Smooth muscle cell (in vitro differentiated cells): ENCODE measurements at regions not wholly inside any gene's neighbourhood (a gene's known extent, or its start where the extent isn't known, plus 50 kb on each side); places are given as distances from the start of the nearest gene placed in this dataset.

Experiments used
- DNase-seq: peaks from one replicate; lab custom pipeline; 2025; ENCODE audit not compliant: unreplicated experiment; lab: John Stamatoyannopoulos, UW
- H2AFZ ChIP-seq: fragments of 200-600 bp; sonication (generic); 2 replicates; pipeline ENCODE4 v1.6.0; 2016; ENCODE audit warnings: antibody characterized with exemption, low read depth, mild to moderate bottlenecking
- H3F3A ChIP-seq: fragments of 200-600 bp; sonication (generic); 2 replicates; pipeline ENCODE4 v1.6.0; 2017; ENCODE audit warnings: antibody characterized with exemption, low read depth
- H3K27ac ChIP-seq: fragments of 200-600 bp; sonication (generic); 2 replicates; pipeline ENCODE4 v1.5.1; 2016; ENCODE audit warnings: low read depth, mild to moderate bottlenecking
- H3K27me3 ChIP-seq: fragments of 200-600 bp; sonication (generic); 2 replicates; pipeline ENCODE4 v1.6.1; 2016; ENCODE audit warnings: low read depth, mild to moderate bottlenecking
- H3K36me3 ChIP-seq: fragments of 200-600 bp; sonication (generic); 2 replicates; pipeline ENCODE4 v1.5.1; 2016; ENCODE audit warnings: low read depth
- H3K4me1 ChIP-seq: fragments of 200-600 bp; sonication (generic); 2 replicates; pipeline ENCODE4 v1.5.1; 2016; ENCODE audit warnings: low read depth
- H3K4me2 ChIP-seq: fragments of 200-600 bp; sonication (generic); 2 replicates; pipeline ENCODE4 v1.6.0; 2016; ENCODE audit warnings: mild to moderate bottlenecking
- H3K4me3 ChIP-seq: fragments of 200-600 bp; sonication (generic); 2 replicates; pipeline ENCODE4 v1.5.1; 2016; ENCODE audit warnings: mild to moderate bottlenecking
- H3K79me2 ChIP-seq: fragments of 200-600 bp; sonication (generic); 2 replicates; pipeline ENCODE4 v1.6.0; 2016; ENCODE audit warnings: low read depth, mild to moderate bottlenecking
- H3K9ac ChIP-seq: fragments of 200-600 bp; sonication (generic); 2 replicates; pipeline ENCODE4 v1.6.0; 2016; ENCODE audit warnings: low read depth
- H3K9me3 ChIP-seq: fragments of 200-600 bp; sonication (generic); replicated peaks from 2 replicates; pipeline ENCODE4 v1.5.1; 2016; ENCODE audit warnings: low read depth
- H4K20me1 ChIP-seq: fragments of 200-600 bp; sonication (generic); 2 replicates; pipeline ENCODE4 v1.6.0; 2016; ENCODE audit warnings: low read depth
- WGBS: methylation state at CpG from one replicate; pipeline ENCODE4 v1.1.7; 2016; ENCODE audit warnings: low lambda C conversion rate; 5-methylcytosine and 5-hydroxymethylcytosine counted together
- TF ChIP-seq, protein P1 (sequence below): fragments of 200-600 bp; sonication (generic); IDR thresholded peaks from 2 replicates; pipeline ENCODE4 v1.5.1; 2017; ENCODE audit warnings: borderline replicate concordance, mild to moderate bottlenecking, antibody characterized with exemption; ENCODE audit not compliant: insufficient read depth, poor library complexity, severe bottlenecking

DNA sequence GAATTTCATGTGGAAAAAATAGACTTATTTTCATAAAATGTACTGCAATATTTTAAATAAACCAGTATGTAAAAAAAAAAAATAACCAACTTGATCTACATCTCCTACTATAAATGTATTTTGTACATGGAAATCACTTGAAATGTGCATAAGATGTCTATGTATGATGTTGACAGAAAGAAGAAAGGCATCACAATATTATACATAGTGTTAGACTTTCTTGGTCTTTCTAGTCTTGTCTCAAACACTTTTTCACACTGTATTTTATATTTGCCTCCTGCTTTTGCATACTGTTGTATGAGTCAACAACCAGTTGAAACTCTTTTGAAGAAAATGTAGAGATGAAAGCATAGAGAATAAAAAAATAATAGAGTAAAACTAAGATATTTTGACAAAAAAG lies 352.4 kb upstream of the MGAT4C start:
- Histone ChIP-seq H4K20me1 (no peaks in the 10 kb centered on the region), H3K4me3 (no peak overlapping the region), H3K4me1 (no peaks in the 10 kb centered on the region), H3K27ac (no peak overlapping the region), H3F3A (no peaks in the 10 kb centered on the region), H3K36me3 (no peaks in the 10 kb centered on the region), H3K4me2 (no peak overlapping the region), H3K27me3 (no peaks in the 10 kb centered on the region), H3K79me2 (no peaks in the 10 kb centered on the region), H3K9me3 (no peaks in the 10 kb centered on the region), H3K9ac (no peak overlapping the region), H2AFZ (no peak overlapping the region)
- no peak for DNase-seq
- TF ChIP-seq, protein P1, sequence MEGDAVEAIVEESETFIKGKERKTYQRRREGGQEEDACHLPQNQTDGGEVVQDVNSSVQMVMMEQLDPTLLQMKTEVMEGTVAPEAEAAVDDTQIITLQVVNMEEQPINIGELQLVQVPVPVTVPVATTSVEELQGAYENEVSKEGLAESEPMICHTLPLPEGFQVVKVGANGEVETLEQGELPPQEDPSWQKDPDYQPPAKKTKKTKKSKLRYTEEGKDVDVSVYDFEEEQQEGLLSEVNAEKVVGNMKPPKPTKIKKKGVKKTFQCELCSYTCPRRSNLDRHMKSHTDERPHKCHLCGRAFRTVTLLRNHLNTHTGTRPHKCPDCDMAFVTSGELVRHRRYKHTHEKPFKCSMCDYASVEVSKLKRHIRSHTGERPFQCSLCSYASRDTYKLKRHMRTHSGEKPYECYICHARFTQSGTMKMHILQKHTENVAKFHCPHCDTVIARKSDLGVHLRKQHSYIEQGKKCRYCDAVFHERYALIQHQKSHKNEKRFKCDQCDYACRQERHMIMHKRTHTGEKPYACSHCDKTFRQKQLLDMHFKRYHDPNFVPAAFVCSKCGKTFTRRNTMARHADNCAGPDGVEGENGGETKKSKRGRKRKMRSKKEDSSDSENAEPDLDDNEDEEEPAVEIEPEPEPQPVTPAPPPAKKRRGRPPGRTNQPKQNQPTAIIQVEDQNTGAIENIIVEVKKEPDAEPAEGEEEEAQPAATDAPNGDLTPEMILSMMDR: no peak

- Histone ChIP-seq H2AFZ (no peak overlapping the region), H3K4me2 (no peak overlapping the region), H3K36me3 (no peaks in the 10 kb centered on the region), H3K27ac (no peak overlapping the region), H3F3A (no peaks in the 10 kb centered on the region), H3K9ac (no peak overlapping the region), H3K79me2 (no peaks in the 10 kb centered on the region), H3K4me1 (no peaks in the 10 kb centered on the region), H3K9me3 (no peaks in the 10 kb centered on the region), H4K20me1 (no peaks in the 10 kb centered on the region), H3K4me3 (no peak overlapping the region), H3K27me3 (no peaks in the 10 kb centered on the region)
- TF ChIP-seq, protein P1: no peak
- 95% methylated on average over 25 of the region's 27 CpGs for WGBS
- DNase-seq: no peak
Measured at GRCh38 chr12:86601550-86602308, 345.5 kb upstream of the MGAT4C start.

DNA sequence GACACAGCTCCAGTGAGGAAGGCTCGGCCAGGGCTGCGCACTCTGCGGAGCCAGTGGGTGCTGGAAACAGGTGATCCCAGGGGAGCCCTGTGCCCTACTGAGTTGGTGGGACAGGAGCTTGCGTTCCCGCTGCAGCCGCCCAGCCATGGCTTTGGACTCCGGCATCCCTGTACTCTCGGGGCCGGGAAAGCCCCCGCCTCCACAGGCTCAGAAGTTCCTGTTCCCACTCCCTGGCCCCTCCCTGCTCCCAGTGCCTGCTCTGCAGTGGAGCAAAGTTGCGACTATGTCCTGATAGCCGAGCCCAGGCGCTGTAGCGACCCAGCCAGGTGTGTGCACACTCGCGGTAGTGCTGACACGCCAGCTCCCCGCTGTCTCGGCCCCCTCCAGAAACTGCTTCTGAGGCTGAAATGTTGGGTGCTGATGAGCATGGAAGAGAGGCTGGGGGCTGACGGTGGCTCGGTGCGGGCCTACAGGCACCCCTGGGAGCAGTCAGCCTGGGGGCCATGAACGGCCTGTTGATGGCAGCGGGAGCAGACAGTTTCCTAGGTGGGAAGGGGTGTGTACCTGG lies 344.6 kb upstream of the MGAT4C start:
- no peak overlapping the region for H3K4me2 ChIP-seq
- no peak overlapping the region for H3K27ac ChIP-seq
- H3F3A ChIP-seq: no peaks in the 10 kb centered on the region
- TF ChIP-seq, protein P1: no peak
- no peak overlapping the region for H3K4me3 ChIP-seq
- DNase-seq: no peak
- no peaks in the 10 kb centered on the region for H3K9me3 ChIP-seq
- H2AFZ ChIP-seq: no peak overlapping the region
- no peak overlapping the region for H3K9ac ChIP-seq
- no peaks in the 10 kb centered on the region for H3K36me3 ChIP-seq
- 97% methylated on average over 23 of the region's 24 CpGs for WGBS
- H3K4me1 ChIP-seq: no peaks in the 10 kb centered on the region
- H4K20me1 ChIP-seq: no peaks in the 10 kb centered on the region
- H3K27me3 ChIP-seq: no peaks in the 10 kb centered on the region
- H3K79me2 ChIP-seq: no peaks in the 10 kb centered on the region

DNA sequence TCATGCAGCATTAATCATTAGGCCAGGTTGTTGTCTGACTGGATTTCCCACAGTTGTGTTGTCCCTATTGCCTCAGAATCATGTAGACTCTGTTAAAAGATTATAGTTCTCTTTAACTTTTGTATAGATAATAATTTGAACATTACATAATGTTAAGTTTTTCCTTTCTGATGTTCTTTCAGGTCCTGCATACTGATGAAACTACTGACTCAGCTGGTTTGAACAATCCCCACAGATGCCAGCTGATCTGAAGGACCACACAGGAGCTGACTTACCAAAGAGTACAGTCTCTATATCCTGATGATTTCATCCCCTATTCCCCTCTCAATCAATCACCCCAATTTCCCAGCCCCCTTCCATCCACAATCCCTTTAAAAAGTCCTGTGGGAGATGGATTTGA lies 341.2 kb upstream of the MGAT4C start:
- Histone ChIP-seq H4K20me1 (no peaks in the 10 kb centered on the region), H3K4me1 (no peaks in the 10 kb centered on the region), H3K4me3 (no peak overlapping the region), H3K27me3 (no peaks in the 10 kb centered on the region), H3K9me3 (no peaks in the 10 kb centered on the region), H3K4me2 (no peak overlapping the region), H2AFZ (no peak overlapping the region), H3K79me2 (no peaks in the 10 kb centered on the region), H3K9ac (no peak overlapping the region), H3K36me3 (no peaks in the 10 kb centered on the region), H3F3A (no peaks in the 10 kb centered on the region), H3K27ac (no peak overlapping the region)
- DNase-seq: no peak
- TF ChIP-seq, protein P1: no peak
